ENCODE measurements at regions not wholly inside any gene's neighbourhood (a gene's known extent, or its start where the extent isn't known, plus 50 kb on each side); places are given as distances from the start of the nearest gene placed in this dataset.

DNA sequence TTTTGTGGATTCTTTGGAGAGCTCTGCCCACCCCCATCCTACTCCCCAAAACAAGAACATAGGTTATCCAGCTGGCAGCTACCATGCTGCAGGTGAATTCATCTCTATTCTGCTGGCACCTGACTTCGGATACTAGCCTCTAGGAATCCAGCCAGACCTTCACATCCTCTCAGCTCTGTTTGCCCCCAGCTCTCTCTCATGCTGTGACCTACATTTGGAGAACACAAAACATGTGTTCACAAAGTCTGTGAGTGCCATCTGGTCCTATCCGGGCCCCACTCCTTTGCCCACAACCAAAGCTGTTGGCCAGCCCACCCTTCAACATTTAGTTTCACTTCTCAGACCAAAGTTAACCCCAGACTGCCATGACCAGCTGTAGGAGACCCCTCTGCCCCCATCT is 89.4 kb upstream of the C3orf80 start:
- TF ChIP-seq, protein P1, sequence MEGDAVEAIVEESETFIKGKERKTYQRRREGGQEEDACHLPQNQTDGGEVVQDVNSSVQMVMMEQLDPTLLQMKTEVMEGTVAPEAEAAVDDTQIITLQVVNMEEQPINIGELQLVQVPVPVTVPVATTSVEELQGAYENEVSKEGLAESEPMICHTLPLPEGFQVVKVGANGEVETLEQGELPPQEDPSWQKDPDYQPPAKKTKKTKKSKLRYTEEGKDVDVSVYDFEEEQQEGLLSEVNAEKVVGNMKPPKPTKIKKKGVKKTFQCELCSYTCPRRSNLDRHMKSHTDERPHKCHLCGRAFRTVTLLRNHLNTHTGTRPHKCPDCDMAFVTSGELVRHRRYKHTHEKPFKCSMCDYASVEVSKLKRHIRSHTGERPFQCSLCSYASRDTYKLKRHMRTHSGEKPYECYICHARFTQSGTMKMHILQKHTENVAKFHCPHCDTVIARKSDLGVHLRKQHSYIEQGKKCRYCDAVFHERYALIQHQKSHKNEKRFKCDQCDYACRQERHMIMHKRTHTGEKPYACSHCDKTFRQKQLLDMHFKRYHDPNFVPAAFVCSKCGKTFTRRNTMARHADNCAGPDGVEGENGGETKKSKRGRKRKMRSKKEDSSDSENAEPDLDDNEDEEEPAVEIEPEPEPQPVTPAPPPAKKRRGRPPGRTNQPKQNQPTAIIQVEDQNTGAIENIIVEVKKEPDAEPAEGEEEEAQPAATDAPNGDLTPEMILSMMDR (IDR thresholded peaks at IDR 0.05): no peak
- no peak for TF ChIP-seq POLR2A (IDR thresholded peaks at IDR 0.05)
